SK-N-SH (cell line): ENCODE measurements at regions not wholly inside any gene's neighbourhood (a gene's known extent, or its start where the extent isn't known, plus 50 kb on each side); places are given as distances from the start of the nearest gene placed in this dataset.

Source experiments
- CHD2 ChIP-seq: fragments of 150-350 bp; IDR thresholded peaks from 2 replicates; pipeline ENCODE4 v1.6.1; 2018; ENCODE audit warnings: low read length; ENCODE audit not compliant: partially characterized antibody
- ELF1 ChIP-seq: IDR thresholded peaks from 2 replicates; pipeline ENCODE4 v1.4.0; 2012
- EP300 ChIP-seq, 2 experiments: IDR thresholded peaks; 2 replicates each; pipeline versions ENCODE4 v1.4.0 to v1.6.1; 2012; ENCODE audit warnings: borderline replicate concordance in 1 of 2, low read depth in 1 of 2, low read length in 1 of 2
- GABPA ChIP-seq: IDR thresholded peaks from 2 replicates; pipeline ENCODE4 v1.4.0; 2012; ENCODE audit warnings: low read depth, mild to moderate bottlenecking
- JUND ChIP-seq: IDR thresholded peaks from 2 replicates; pipeline ENCODE4 v1.4.0; 2012
- POLR2AphosphoS5 ChIP-seq: IDR thresholded peaks from 2 replicates; pipeline ENCODE4 v1.6.1; 2012; ENCODE audit warnings: low read depth, low read length
- RAD21 ChIP-seq: IDR thresholded peaks from 2 replicates; pipeline ENCODE4 v1.6.1; 2012; ENCODE audit warnings: mild to moderate bottlenecking, low read length
- TCF12 ChIP-seq: IDR thresholded peaks from 2 replicates; pipeline ENCODE4 v1.4.0; 2012
- TF ChIP-seq, protein P1 (sequence below): fragments of 200-600 bp; sonication (generic); IDR thresholded peaks from 2 replicates; pipeline ENCODE4 v1.6.1; 2017; ENCODE audit warnings: antibody characterized with exemption, mild to moderate bottlenecking, moderate library complexity
- TF ChIP-seq, protein P2 (sequence below): IDR thresholded peaks from 2 replicates; pipeline ENCODE4 v1.4.0; 2012; ENCODE audit warnings: low read depth, borderline replicate concordance

DNA sequence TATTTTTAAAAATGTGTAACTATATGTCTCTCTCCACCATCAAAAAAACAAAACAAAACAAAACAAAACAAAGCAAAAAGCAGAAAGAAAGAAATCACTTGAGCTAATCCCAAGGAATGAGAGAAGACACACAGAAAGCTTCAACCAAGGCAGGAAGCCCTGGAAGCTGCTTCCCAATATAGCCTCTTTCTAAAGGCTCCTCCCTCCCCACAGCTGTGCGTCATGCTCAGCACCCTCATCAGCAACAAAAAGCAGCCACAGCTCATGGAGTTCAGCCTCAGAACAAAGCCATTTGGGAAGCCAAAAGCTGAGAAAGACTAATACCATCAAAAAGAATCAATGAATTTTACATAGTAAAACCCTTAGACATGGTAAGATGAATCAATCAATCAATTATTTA is 501.6 kb upstream of the SMIM31 start:
- TF ChIP-seq POLR2AphosphoS5 (no peak), ELF1 (no peak), EP300 (IDR thresholded peaks at IDR 0.05; ENCODE audit: borderline replicate concordance in 1 of 2, low read depth in 1 of 2, low read length in 1 of 2) (no peak), RAD21 (no peak), GABPA (no peak), CHD2 (no peak), JUND (no peak), TCF12 (no peak)
- TF ChIP-seq, protein P1, sequence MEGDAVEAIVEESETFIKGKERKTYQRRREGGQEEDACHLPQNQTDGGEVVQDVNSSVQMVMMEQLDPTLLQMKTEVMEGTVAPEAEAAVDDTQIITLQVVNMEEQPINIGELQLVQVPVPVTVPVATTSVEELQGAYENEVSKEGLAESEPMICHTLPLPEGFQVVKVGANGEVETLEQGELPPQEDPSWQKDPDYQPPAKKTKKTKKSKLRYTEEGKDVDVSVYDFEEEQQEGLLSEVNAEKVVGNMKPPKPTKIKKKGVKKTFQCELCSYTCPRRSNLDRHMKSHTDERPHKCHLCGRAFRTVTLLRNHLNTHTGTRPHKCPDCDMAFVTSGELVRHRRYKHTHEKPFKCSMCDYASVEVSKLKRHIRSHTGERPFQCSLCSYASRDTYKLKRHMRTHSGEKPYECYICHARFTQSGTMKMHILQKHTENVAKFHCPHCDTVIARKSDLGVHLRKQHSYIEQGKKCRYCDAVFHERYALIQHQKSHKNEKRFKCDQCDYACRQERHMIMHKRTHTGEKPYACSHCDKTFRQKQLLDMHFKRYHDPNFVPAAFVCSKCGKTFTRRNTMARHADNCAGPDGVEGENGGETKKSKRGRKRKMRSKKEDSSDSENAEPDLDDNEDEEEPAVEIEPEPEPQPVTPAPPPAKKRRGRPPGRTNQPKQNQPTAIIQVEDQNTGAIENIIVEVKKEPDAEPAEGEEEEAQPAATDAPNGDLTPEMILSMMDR: no peak
- TF ChIP-seq, protein P2, sequence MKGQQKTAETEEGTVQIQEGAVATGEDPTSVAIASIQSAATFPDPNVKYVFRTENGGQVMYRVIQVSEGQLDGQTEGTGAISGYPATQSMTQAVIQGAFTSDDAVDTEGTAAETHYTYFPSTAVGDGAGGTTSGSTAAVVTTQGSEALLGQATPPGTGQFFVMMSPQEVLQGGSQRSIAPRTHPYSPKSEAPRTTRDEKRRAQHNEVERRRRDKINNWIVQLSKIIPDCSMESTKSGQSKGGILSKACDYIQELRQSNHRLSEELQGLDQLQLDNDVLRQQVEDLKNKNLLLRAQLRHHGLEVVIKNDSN: no peak
